MCF 10A (cell line): ENCODE measurements at regions not wholly inside any gene's neighbourhood (a gene's known extent, or its start where the extent isn't known, plus 50 kb on each side); places are given as distances from the start of the nearest gene placed in this dataset.
A peak's percentile ranks its signal among the peaks of the same experiment; 100 is the strongest.

Experiments
- BruUV-seq: library from RNA; stranded (reverse); fragments of 400-500 nt; replicated peaks from 2 replicates; lab custom pipeline; 2021; lab: Mats Ljungman, UMichigan
- CTCF ChIA-PET: fragments of 300-600 bp; sonication (Branson Sonifier 250); formaldehyde crosslinking; extraction: SDS; loops from one replicate; lab custom pipeline; 2021; ENCODE audit warnings: antibody characterized with exemption, inconsistent platforms; lab: Yijun Ruan, JAX
- POLR2A ChIA-PET: fragments of 300-600, 350-650 bp; sonication (Branson Sonifier 250); formaldehyde crosslinking; extraction: SDS; loops from one replicate; lab custom pipeline; 2020; ENCODE audit warnings: antibody characterized with exemption, inconsistent platforms; lab: Yijun Ruan, JAX
- DNase-seq: peaks from one replicate; pipeline ENCODE4 v3.0.0-alpha.2; 2018; ENCODE audit not compliant: unreplicated experiment
- H3K27ac Mint-ChIP-seq: one replicate; pipeline ENCODE4 v1.8.0; 2022; ENCODE audit warnings: mild to moderate bottlenecking, low read depth, mixed read lengths; ENCODE audit not compliant: unreplicated experiment
- H3K27me3 Mint-ChIP-seq: one replicate; pipeline ENCODE4 v1.8.0; 2022; ENCODE audit warnings: mixed read lengths; ENCODE audit not compliant: insufficient read depth, unreplicated experiment
- H3K36me3 Mint-ChIP-seq: one replicate; pipeline ENCODE4 v1.8.0; 2022; ENCODE audit warnings: mild to moderate bottlenecking, moderate library complexity, mixed read lengths; ENCODE audit not compliant: insufficient read depth, unreplicated experiment
- H3K4me1 Mint-ChIP-seq: one replicate; pipeline ENCODE4 v1.8.0; 2022; ENCODE audit warnings: mixed read lengths; ENCODE audit not compliant: insufficient read depth, unreplicated experiment
- H3K4me3 Mint-ChIP-seq: one replicate; pipeline ENCODE4 v1.8.0; 2022; ENCODE audit warnings: mild to moderate bottlenecking, moderate library complexity, mixed read lengths; ENCODE audit not compliant: unreplicated experiment
- H3K9me3 Mint-ChIP-seq: one replicate; pipeline ENCODE4 v1.8.0; 2022; ENCODE audit warnings: mixed read lengths; ENCODE audit not compliant: unreplicated experiment
- intact Hi-C: fragments of 100-400 bp; cut with micrococcal nuclease; formaldehyde crosslinking; loops from 2 replicates; pipeline ENCODE4 v1.14.1; 2022
- TF ChIP-seq, protein P1 (sequence below): fragments of 200-600 bp; IDR thresholded peaks from one replicate; pipeline ENCODE4 v1.8.0; 2022; ENCODE audit warnings: antibody characterized with exemption, mild to moderate bottlenecking; ENCODE audit not compliant: unreplicated experiment

DNA sequence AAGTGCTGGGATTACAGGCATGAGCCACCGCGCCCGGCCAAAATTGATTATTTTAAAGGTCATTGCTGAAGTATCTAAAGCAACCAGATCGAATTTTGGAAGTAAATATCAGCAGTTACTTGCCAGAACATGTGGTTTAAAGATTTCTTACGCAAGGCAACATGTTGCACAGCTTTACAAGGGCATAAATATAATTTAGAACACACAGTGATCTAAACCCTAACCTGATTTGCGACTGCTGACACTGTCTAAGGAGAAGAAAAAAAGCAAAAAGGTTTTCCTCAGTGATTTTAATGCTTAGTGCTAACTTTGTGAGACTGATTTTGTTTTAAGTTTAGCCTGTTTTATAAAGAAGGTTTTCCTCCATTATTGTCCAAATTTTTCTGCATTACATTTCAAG, 569.9 kb upstream of the LINC00305 start:
- intact Hi-C loops: no loop called here
- ChIA-PET CTCF (interaction anchor here (0.6 kb wide), 1 partner anchor 228 kb away, joined by 4 read pairs; no protein-coding TSS in a partner anchor), POLR2A (interaction anchor here (1.0 kb wide), 1 partner anchor 49 kb away, joined by 3 read pairs; no protein-coding TSS in a partner anchor)
- Mint-ChIP-seq H3K27me3 (peaks cover 13% of the 10 kb centered on the region), H3K4me3 (no peak overlapping the region), H3K9me3 (no peaks in the 10 kb centered on the region), H3K36me3 (no peaks in the 10 kb centered on the region), H3K27ac (no peak overlapping the region), H3K4me1 (no peaks in the 10 kb centered on the region)
- no peak for DNase-seq
- TF ChIP-seq, protein P1, sequence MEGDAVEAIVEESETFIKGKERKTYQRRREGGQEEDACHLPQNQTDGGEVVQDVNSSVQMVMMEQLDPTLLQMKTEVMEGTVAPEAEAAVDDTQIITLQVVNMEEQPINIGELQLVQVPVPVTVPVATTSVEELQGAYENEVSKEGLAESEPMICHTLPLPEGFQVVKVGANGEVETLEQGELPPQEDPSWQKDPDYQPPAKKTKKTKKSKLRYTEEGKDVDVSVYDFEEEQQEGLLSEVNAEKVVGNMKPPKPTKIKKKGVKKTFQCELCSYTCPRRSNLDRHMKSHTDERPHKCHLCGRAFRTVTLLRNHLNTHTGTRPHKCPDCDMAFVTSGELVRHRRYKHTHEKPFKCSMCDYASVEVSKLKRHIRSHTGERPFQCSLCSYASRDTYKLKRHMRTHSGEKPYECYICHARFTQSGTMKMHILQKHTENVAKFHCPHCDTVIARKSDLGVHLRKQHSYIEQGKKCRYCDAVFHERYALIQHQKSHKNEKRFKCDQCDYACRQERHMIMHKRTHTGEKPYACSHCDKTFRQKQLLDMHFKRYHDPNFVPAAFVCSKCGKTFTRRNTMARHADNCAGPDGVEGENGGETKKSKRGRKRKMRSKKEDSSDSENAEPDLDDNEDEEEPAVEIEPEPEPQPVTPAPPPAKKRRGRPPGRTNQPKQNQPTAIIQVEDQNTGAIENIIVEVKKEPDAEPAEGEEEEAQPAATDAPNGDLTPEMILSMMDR: no peak
- BruUV-seq: no TSS peak

DNA sequence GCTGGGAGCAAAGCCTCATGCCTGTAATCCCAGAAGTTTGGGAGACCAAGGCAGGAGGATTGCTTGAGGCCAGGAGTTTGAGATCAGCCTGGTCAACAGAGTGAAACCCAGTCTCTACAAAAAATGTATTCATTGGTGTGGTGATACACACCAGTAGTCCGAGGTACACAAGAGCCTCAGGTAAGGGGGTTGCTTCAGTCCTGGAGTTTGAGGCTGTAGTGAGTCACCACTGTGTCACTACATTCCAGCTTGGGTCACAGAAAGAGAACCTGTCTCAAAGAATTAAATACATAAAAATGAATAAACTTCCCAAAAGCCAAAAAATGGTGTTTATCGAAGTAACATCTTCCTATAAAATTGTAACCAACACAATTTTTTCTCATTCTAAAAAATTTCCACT, 568.1 kb upstream of the LINC00305 start:
- H3K4me1 Mint-ChIP-seq: no peaks in the 10 kb centered on the region
- H3K27ac Mint-ChIP-seq: no peak overlapping the region
- H3K4me3 Mint-ChIP-seq: no peak overlapping the region
- CTCF ChIA-PET: no interaction called here
- intact Hi-C loops: no loop called here
- DNase-seq: peak; percentile 30
- no peaks in the 10 kb centered on the region for H3K36me3 Mint-ChIP-seq
- no peaks in the 10 kb centered on the region for H3K9me3 Mint-ChIP-seq
- POLR2A ChIA-PET: no interaction called here
- TF ChIP-seq, protein P1: no peak
- peaks cover 25% of the 10 kb centered on the region for H3K27me3 Mint-ChIP-seq
- no TSS peak for BruUV-seq

DNA sequence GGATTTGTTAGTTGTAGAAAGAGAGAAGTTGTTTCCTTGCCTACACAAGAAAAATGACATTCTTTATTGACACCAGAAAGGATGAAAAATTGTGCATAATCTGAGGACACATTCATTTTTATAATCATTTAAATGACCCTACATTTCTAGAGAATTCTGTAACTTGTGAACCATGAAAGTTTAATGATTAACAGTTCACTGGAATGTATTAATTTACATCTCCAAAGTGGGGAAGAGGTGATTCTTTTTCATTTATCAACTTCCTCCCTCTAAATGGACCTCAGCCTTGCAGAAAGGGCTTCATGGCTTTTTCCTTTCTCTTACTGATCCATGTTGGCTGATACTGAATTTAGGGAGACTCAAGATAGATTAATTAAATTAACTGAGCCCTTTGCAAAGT, 565.2 kb upstream of the LINC00305 start:
- intact Hi-C loops: no loop called here
- POLR2A ChIA-PET: no interaction called here

DNA sequence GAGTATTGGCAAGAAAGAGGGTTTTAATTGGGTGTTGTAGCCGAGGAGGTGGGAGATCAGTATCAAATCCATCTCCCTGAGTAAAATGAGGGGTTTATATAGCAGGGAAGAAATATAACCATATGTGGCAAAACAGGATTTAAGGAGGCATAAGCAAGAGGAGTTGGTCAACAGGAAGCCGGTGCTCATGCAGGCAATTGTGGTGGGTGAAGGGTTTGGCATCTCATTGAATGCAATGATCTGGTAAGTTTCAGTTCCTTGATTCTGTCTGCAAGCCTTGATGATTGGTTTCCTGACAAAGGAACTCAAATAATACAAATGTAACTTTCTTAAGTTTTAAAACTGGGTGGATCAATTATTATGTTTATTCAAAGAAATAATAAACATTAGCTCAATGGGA, 564.4 kb upstream of the LINC00305 start:
- no peak for DNase-seq
- intact Hi-C loops: no loop called here
- Mint-ChIP-seq H3K9me3 (no peaks in the 10 kb centered on the region), H3K4me1 (no peaks in the 10 kb centered on the region), H3K4me3 (no peak overlapping the region), H3K27me3 (peaks cover 25% of the 10 kb centered on the region), H3K27ac (no peak overlapping the region), H3K36me3 (no peaks in the 10 kb centered on the region)
- TF ChIP-seq, protein P1: no peak
- no TSS peak for BruUV-seq
- ChIA-PET POLR2A (no interaction called here), CTCF (no interaction called here)

More for the DNA sequence above, 565.2 kb upstream of the LINC00305 start:
- TF ChIP-seq, protein P1: no peak
- H3K9me3 Mint-ChIP-seq: no peaks in the 10 kb centered on the region
- BruUV-seq: no TSS peak
- H3K4me1 Mint-ChIP-seq: no peaks in the 10 kb centered on the region
- H3K27me3 Mint-ChIP-seq: peaks cover 25% of the 10 kb centered on the region
- no peaks in the 10 kb centered on the region for H3K36me3 Mint-ChIP-seq
- no peak overlapping the region for H3K27ac Mint-ChIP-seq
- H3K4me3 Mint-ChIP-seq: no peak overlapping the region
- CTCF ChIA-PET: no interaction called here
- DNase-seq: no peak
